Large intestine (tissue), 3 donors: ENCODE measurements at regions not wholly inside any gene's neighbourhood (a gene's known extent, or its start where the extent isn't known, plus 50 kb on each side); places are given as distances from the start of the nearest gene placed in this dataset.

ENCODE experiments used
- DNase-seq, 2 donors: peaks; one replicate each; pipeline versions ENCODE4 v3.0.0 to v3.0.0-alpha.2; 2013
- H3K27ac ChIP-seq: one replicate; pipeline ENCODE4 v1.5.1; 2013; ENCODE audit warnings: low read length
- H3K27me3 ChIP-seq: 2 replicates; pipeline ENCODE4 v1.6.1; 2013; ENCODE audit warnings: low read length; ENCODE audit not compliant: control insufficient read depth, insufficient read depth
- H3K36me3 ChIP-seq: 2 replicates; pipeline ENCODE4 v1.6.1; 2013; ENCODE audit warnings: low read length; ENCODE audit not compliant: control insufficient read depth, insufficient read depth
- H3K4me1 ChIP-seq: one replicate; pipeline ENCODE4 v1.6.1; 2013; ENCODE audit warnings: low read length; ENCODE audit not compliant: control insufficient read depth, insufficient read depth
- H3K4me3 ChIP-seq: one replicate; pipeline ENCODE4 v1.5.1; 2013; ENCODE audit warnings: low read length
- H3K9me3 ChIP-seq: one replicate; pipeline ENCODE4 v1.6.1; 2013; ENCODE audit warnings: mild to moderate bottlenecking, low read depth, low read length, moderate library complexity; ENCODE audit not compliant: control insufficient read depth
- WGBS: methylation state at CpG from one replicate; pipeline ENCODE4 v1.1.5; 2013; ENCODE audit warnings: low lambda C conversion rate; ENCODE audit not compliant: insufficient coverage; 5-methylcytosine and 5-hydroxymethylcytosine counted together

DNA sequence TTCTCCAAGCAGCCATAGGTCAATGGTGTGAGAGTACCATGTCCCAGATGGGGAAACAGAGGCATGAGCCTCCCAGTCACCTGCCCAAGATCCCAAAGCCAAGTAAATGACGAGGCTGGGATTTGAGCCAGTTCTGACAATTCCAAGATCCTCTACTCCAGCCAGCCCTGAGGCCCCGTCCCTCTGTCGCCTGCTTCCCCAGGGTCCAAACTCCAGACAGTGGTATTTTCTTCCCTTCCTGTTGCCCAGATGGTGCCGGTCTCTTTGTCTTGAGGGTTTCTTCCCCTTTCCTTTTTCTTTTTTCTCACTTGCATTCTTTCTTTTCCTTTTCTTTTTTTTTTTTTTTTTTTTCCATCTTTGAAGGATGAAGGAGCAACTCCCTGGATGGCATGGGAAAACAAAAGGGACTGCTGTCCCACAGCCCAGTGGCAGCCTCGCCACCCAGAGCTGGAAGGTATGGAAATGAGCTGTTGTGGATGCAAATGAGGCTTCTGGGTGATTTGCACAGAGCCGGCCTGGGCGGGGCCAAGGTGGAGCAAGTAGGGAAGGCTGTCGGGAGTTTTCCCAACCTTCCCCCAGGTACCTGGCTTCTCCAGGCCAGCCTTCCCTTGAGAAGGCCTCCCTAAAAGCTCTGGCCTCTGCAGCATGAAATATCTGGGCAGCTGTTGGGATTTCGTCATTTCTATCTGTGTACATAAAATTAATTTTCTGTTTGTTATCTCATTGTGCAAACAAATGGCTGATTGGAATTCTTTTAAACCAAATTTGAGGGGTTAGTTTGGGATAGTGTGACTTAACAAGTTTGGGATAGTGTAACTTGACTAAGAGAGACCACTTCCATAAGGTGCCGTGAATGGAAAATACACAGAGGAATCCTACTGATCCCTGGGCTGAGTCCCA lies 146.8 kb downstream of the MN1 start:
- WGBS = no CpG with 5 or more reads among the region's 10 CpGs
- Histone ChIP-seq H3K27me3 (no peaks in the 10 kb centered on the region), H3K4me3 (peak overlapping the region; percentile 39), H3K4me1 (peaks cover 9% of the 10 kb centered on the region), H3K27ac (peak overlapping the region; percentile 95), H3K9me3 (peaks cover 4% of the 10 kb centered on the region), H3K36me3 (no peaks in the 10 kb centered on the region)
- peak; percentile 81 to 92 for DNase-seq

DNA sequence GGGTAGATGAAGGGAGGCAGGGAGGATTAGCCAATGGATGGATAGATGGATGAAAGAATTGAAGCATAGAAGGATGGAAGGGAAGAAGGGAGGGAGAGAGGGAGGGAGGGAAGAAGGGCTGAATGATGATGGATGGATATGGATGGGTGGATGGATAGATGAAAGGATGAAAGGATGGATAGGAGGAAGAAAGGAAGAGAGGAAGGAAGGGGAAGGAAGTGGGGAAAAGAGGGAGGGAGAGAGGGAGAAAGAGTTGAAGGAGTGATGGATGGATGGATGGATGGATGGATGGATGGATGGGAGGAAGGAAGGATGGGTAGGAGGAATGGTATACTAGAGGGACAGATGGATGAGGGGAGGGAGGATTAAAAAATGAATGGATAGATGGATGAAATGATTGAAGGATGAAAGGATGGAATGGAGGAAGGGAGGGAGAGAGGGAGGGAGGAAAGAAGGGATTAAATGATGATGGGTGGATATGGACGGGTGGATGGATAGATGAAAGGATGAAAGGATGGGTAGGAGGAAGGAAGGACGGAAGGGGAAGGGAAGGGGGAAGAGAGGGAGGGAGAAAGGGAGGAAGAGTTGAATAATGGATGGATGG lies 145.9 kb downstream of the MN1 start:
- DNase-seq = no peak
- Histone ChIP-seq H3K9me3 (peaks cover 4% of the 10 kb centered on the region), H3K27ac (peak overlapping the region; percentile 95), H3K4me3 (peak overlapping the region; percentile 39), H3K36me3 (no peaks in the 10 kb centered on the region), H3K4me1 (peaks cover 9% of the 10 kb centered on the region), H3K27me3 (no peaks in the 10 kb centered on the region)
- WGBS = 80% methylated on average over 2 of the region's 2 CpGs

DNA sequence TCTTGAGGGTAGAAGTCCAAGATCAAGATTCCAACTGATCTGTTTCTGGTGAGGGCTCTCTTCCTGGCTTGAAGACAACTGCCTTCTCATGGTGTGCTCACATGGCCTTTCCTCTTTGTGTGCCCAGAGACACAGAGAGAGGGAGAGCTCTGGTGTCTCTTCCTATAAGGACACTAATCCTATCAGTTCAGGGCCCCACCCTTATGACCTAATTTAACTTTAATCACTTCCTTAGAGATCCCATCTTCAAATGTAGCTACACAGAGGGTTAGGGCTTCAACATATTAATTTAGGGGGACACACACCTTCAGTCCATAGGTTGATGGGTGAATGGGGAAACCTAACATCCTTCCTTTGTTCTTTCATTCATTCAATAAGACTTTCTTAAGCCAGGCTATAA lies 144.6 kb downstream of the MN1 start:
- Histone ChIP-seq H3K27me3 (no peaks in the 10 kb centered on the region), H3K36me3 (no peaks in the 10 kb centered on the region), H3K4me3 (no peak overlapping the region), H3K27ac (no peak overlapping the region), H3K9me3 (peaks cover 4% of the 10 kb centered on the region), H3K4me1 (peaks cover 9% of the 10 kb centered on the region)
- DNase-seq = no peak

DNA sequence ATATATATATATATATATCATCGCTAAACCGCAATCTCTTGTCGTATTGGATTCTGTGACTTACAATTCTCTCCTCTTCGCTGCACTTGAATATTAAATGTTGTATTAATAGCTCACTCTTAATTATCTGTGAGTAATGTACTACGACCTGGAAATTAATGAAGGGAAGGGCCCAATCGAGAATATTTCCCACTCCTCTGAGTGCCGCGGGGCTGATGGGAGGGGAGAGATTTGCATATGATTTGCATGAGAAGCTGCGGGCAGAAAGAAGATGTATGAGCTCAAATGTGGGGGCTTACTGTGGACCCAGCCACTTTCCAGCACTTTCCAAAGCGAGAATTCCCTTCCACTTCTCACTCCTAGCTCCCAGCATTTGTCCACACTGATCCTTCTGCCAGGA lies 141.2 kb downstream of the MN1 start:
- Histone ChIP-seq H3K9me3 (peaks cover 4% of the 10 kb centered on the region), H3K4me1 (peaks cover 22% of the 10 kb centered on the region), H3K4me3 (no peak overlapping the region), H3K27me3 (no peaks in the 10 kb centered on the region), H3K27ac (no peak overlapping the region), H3K36me3 (no peaks in the 10 kb centered on the region)
- 100% methylated on average over 1 of the region's 10 CpGs for WGBS
- no peak for DNase-seq

DNA sequence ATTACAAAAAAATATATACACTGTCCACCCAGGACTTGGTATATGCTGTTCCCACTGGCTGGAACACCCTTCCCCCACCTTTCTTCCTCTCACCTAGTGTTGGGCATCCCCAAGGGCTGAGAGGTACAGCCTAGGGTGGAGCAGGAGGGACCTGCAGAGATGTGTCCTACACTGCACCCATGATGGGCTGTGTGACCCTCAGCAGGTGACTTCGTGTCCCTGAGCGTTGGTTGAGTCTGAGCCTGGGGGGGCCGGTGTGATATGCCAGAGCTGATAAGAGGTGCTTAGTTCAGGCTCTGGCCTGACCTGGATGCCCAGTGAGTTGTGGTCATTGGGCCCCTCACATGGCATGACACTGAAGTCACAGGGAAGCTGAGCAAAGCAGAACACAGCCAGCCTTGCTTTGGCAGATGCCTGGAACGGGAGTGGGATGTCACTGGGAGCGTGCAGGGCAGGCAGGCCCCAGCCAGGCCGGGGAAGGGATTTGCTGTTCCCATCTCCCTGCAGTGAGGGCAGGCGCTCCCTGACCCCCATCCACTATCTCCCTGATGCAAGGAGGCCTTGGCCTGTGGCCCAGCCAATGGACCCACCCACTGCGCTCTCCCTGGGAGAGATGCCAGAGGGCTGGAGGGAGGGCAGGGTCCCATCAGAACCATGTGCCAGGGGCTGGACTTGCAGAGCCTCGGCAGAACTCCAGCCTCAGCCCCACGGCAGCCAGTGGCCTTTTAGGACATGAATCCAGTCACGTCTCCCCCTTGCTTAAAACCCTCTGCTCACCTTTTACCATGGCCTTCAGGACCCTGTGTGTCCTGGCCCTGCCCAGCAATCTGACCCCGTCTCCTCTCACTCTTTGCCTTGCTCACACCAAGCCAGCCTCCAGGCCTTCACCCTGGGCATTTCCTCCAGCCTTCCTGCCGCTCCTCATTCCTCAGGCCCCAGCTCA lies 138.9 kb downstream of the MN1 start:
- H3K36me3 ChIP-seq = no peaks in the 10 kb centered on the region
- peaks cover 25% of the 10 kb centered on the region for H3K4me1 ChIP-seq
- peak overlapping the region; percentile 59 for H3K27ac ChIP-seq
- DNase-seq = peak; percentile 57 to 72
- no peak overlapping the region for H3K4me3 ChIP-seq
- H3K27me3 ChIP-seq = no peaks in the 10 kb centered on the region
- H3K9me3 ChIP-seq = no peaks in the 10 kb centered on the region
- 50% methylated on average over 1 of the region's 13 CpGs for WGBS

DNA sequence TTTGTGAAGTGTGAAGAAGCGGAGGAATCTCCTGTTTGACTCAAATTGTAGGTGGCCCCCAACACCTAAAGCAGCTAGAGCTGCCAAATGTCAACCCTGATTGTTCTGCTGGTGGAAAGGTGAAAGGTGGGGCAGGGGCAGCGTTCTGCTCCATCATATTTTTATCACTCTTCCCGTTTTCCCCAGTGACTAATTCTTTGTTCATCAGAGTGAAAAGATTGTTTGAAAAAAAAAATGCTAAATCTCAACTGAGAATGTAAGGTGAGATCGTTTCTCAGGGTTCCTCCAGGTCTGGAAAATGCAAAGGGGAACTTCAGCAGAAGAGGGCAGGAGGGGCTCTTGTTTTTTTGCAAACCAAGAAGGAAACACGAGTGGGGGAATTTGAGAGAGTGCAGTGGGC lies 137.7 kb downstream of the MN1 start:
- Histone ChIP-seq H3K4me1 (peaks cover 26% of the 10 kb centered on the region), H3K4me3 (no peak overlapping the region), H3K9me3 (no peaks in the 10 kb centered on the region), H3K36me3 (no peaks in the 10 kb centered on the region), H3K27me3 (no peaks in the 10 kb centered on the region), H3K27ac (peak overlapping the region; percentile 59)
- 42% methylated on average over 2 of the region's 5 CpGs for WGBS
- DNase-seq = no peak

DNA sequence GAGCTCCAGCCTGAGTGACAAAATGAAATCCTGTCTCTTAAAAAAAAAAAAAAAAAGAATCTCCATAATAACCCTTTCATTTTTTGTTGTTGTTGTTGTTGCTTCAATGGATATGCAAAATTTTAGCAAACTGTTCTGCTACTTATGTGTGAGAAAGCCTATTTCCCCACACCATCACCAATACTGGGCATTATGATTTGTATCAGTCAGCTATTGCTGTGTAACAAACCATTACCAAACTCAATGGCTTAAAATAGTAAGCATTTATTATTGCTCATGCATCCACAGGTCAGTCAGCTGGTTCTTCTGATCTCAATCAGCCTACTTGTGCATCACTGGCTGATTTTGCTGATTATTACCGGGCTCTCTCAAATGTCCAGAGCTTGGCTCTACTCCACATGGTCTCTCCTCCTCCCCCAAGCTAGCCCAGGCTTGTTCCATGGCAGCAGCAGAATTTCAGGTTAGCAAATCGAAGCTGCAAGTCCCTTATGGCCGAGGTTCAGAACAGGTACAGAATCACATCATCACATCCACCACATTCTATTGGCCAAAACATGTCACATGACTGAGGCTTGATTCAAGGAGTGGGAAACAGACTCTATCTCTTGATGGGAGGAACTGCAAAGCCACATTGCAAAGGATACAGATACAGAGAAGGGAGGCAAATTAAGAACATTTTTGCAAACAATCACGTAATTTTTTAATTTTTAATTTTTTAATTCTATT lies 135.1 kb downstream of the MN1 start:
- Histone ChIP-seq H3K36me3 (no peaks in the 10 kb centered on the region), H3K27ac (no peak overlapping the region), H3K27me3 (no peaks in the 10 kb centered on the region), H3K4me3 (no peak overlapping the region), H3K9me3 (no peaks in the 10 kb centered on the region), H3K4me1 (peaks cover 49% of the 10 kb centered on the region)
- WGBS = 100% methylated on average over 1 of the region's 4 CpGs
- DNase-seq = no peak

DNA sequence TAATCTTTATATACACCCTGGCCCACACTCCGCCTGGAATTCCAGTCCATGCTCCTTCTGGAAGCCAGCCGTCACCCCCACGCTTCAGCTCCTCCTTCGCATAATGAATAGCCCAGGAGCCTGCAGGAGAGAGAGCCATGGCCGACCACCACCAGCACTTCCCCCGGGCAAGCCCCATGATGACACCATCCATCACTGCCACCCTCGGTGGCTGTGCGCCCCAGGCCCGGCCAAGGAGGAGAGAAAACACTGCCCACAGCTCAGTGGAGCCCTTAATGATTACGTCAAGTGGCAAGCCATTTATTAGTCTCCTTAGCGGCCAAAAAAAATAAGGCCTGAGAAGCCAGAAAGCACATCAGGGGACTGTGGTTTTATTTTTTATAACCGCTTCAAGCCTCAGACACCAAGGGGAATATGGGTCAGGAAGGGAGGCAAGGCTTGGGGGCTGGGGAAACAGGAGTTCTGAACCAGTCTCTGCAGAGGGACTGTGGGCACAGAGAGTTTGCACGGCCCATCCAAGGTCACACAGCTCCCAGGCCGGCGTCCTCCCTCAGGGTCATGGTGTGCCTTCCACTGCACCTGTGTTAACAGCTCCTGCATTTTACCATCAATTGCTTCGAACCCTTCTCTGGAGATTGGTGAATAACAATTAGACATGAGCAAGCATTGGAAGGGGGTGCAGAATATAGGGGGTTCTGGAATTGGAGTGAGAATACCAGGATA lies 134.3 kb downstream of the MN1 start:
- no peaks in the 10 kb centered on the region for H3K27me3 ChIP-seq
- no peaks in the 10 kb centered on the region for H3K9me3 ChIP-seq
- no CpG with 5 or more reads among the region's 16 CpGs for WGBS
- peaks cover 51% of the 10 kb centered on the region for H3K4me1 ChIP-seq
- no peak overlapping the region for H3K27ac ChIP-seq
- no peaks in the 10 kb centered on the region for H3K36me3 ChIP-seq
- peak in 1 of 2 donors; percentile 37 for DNase-seq
- H3K4me3 ChIP-seq = no peak overlapping the region

DNA sequence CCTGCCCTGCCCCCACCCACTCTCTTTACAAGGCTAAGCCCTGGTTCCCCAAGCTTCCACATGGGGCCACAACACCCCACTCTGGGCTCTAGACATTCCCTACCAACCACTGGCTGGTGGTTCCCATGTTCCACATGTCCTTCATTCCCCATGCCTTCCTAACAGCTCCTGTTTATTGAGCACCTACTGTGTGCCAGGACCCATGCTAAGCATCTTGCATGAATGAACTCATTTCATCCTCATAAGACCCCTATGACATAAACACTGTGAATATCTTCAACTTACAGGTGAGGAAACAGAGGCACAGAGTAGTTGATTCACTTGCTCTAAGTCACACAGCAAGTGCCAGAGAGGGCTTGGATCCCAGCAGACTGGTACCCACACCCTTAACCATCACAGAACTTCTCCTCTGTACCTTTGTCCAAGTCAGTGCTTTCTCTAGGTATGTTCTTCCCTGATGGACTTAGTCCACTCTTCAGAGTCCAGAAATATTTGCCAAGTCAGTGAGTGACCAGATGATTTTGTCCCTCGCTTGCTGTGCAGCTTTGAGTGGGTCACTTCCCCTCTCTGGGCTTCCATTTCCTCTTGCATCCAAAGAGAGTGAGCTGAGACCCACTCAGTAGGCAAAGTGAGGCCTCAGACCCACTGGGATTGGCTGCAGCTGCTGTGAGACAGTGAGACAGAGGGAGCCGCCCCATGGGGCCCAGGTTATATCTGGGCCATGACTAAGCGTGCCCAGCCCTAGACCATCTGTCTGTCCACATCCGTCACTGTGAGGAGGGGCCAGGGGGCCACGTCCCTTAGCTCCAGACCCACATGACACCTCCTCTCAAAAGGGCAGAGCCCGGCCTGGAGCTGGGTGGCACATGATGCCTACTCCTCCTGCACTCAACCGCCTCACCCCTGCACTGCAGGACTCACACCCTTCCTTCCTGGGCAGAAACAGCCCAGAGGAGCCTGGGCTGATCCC lies 132.4 kb downstream of the MN1 start:
- Histone ChIP-seq H3K9me3 (no peaks in the 10 kb centered on the region), H3K4me3 (no peak overlapping the region), H3K4me1 (peaks cover 43% of the 10 kb centered on the region), H3K36me3 (no peaks in the 10 kb centered on the region), H3K27me3 (no peaks in the 10 kb centered on the region), H3K27ac (peak overlapping the region; percentile 90)
- peak; percentile 98 to 99 for DNase-seq
- no CpG with 5 or more reads among the region's 7 CpGs for WGBS
